BJ (cell line): ENCODE measurements at regions not wholly inside any gene's neighbourhood (a gene's known extent, or its start where the extent isn't known, plus 50 kb on each side); places are given as distances from the start of the nearest gene placed in this dataset.
"Not testable (repeated sequence)": the region's sequence is repeated elsewhere in the genome, so short reads cannot be mapped to it uniquely, and the experiment has no call there.

Experiments used
- CTCF ChIA-PET: fragments of 350-600 bp; formaldehyde crosslinking; extraction: SDS; loops from one replicate; lab custom pipeline; 2021; ENCODE audit warnings: antibody characterized with exemption, inconsistent platforms; lab: Yijun Ruan, JAX
- POLR2A ChIA-PET: fragments of 300-600 bp; sonication (Branson Sonifier 250); formaldehyde crosslinking; extraction: SDS; loops from one replicate; lab custom pipeline; 2021; ENCODE audit warnings: antibody characterized with exemption; lab: Charles Lee
- DNase-seq: peaks from one replicate; pipeline ENCODE4 v3.0.0-alpha.2; 2011; ENCODE audit warnings: low read depth
- H3K27me3 ChIP-seq: 2 replicates; pipeline ENCODE4 v1.6.0; 2011; ENCODE audit warnings: low read length; ENCODE audit not compliant: control insufficient read depth, insufficient read depth
- H3K36me3 ChIP-seq: 2 replicates; pipeline ENCODE4 v1.5.1; 2011; ENCODE audit warnings: low read length; ENCODE audit not compliant: control insufficient read depth, insufficient read depth
- H3K4me3 ChIP-seq: 2 replicates; pipeline ENCODE4 v1.5.1; 2011; ENCODE audit warnings: low read depth, mild to moderate bottlenecking, control low read depth, low read length
- CTCF ChIP-seq: IDR thresholded peaks from 2 replicates; pipeline ENCODE4 v1.5.1; 2011; ENCODE audit warnings: low read depth, mild to moderate bottlenecking, control low read depth, inconsistent platforms, low read length, moderate library complexity; ENCODE audit not compliant: insufficient read depth

GRCh38 chr15:88998980-88999713 is 86.0 kb upstream of the MFGE8 start:
- Histone ChIP-seq H3K36me3 (no peaks in the 10 kb centered on the region), H3K27me3 (no peaks in the 10 kb centered on the region), H3K4me3 (no peak overlapping the region)
- DNase-seq, result no peak
- POLR2A ChIA-PET, result no interaction called here
- no peak for TF ChIP-seq CTCF
- CTCF ChIA-PET, result interaction anchor here (1.4 kb wide), 1 partner anchor 10 kb away, joined by 3 read pairs; no protein-coding TSS in a partner anchor

- H3K27me3 ChIP-seq, H3K36me3 ChIP-seq, H3K4me3 ChIP-seq, DNase-seq, POLR2A ChIA-PET: not testable (repeated sequence)
- CTCF ChIA-PET, result interaction anchor here (0.6 to 5.3 kb wide), 8 partner anchors 10 to 110 kb away, joined by 3 to 38 read pairs (median 5); no protein-coding TSS in a partner anchor
Observed at GRCh38 chr15:89001708-89002275, 86.5 kb upstream of the ABHD2 start.

- ChIA-PET POLR2A (no interaction called here), CTCF (interaction anchor here (0.9 to 5.3 kb wide), 6 partner anchors 11 to 111 kb away, joined by 3 to 38 read pairs (median 8); no protein-coding TSS in a partner anchor)
- TF ChIP-seq CTCF, result no peak
- DNase-seq, result peak; percentile 80
- H3K36me3 ChIP-seq, result no peaks in the 10 kb centered on the region
- no peaks in the 10 kb centered on the region for H3K27me3 ChIP-seq
- no peak overlapping the region for H3K4me3 ChIP-seq
Observed at GRCh38 chr15:89002281-89002761, 85.9 kb upstream of the ABHD2 start.

- no peak for TF ChIP-seq CTCF
- POLR2A ChIA-PET, result no interaction called here
Observed at GRCh38 chr15:89002830-89003229, 85.4 kb upstream of the ABHD2 start.

GRCh38 chr15:89003865-89004725 is 84.2 kb upstream of the ABHD2 start:
- ChIA-PET CTCF (interaction anchor here (1.0 to 5.3 kb wide), 9 partner anchors 9 to 126 kb away, joined by 3 to 38 read pairs (median 6); no protein-coding TSS in a partner anchor), POLR2A (interaction anchor here (1.2 kb wide), 1 partner anchor 101 kb away, joined by 3 read pairs; no protein-coding TSS in a partner anchor)
- no peaks in the 10 kb centered on the region for H3K36me3 ChIP-seq
- no peaks in the 10 kb centered on the region for H3K27me3 ChIP-seq
- H3K4me3 ChIP-seq, result no peak overlapping the region
- DNase-seq, result no peak
- TF ChIP-seq CTCF, result peak; percentile 51

More at GRCh38 chr15:89002830-89003229, 85.4 kb upstream of the ABHD2 start:
- no peak for DNase-seq
- Histone ChIP-seq H3K27me3 (no peaks in the 10 kb centered on the region), H3K36me3 (no peaks in the 10 kb centered on the region), H3K4me3 (no peak overlapping the region)
- CTCF ChIA-PET, result interaction anchor here (0.6 to 5.3 kb wide), 7 partner anchors 11 to 245 kb away, joined by 3 to 38 read pairs (median 6); no protein-coding TSS in a partner anchor
